ENCODE measurements at regions not wholly inside any gene's neighbourhood (a gene's known extent, or its start where the extent isn't known, plus 50 kb on each side); places are given as distances from the start of the nearest gene placed in this dataset.

GRCh38 chr7:155138204-155138603 is 68.1 kb downstream of the HTR5A start:
- no peaks in the 10 kb centered on the region for H3K9me3 Mint-ChIP-seq (ENCODE audit: low read depth)
- H3K27me3 Mint-ChIP-seq: peaks cover 17% of the 10 kb centered on the region
- H3K27ac Mint-ChIP-seq: no peak overlapping the region
- DNase-seq (no peak), ATAC-seq (no peak)
- CTCF ChIA-PET: no interaction called here
- H3K36me3 Mint-ChIP-seq: no peaks in the 10 kb centered on the region
- peaks cover 2% of the 10 kb centered on the region for H3K4me1 Mint-ChIP-seq
- no peak overlapping the region for H3K4me3 Mint-ChIP-seq

- no peak for ATAC-seq
- Mint-ChIP-seq H3K36me3 (no peaks in the 10 kb centered on the region), H3K27me3 (peaks cover 28% of the 10 kb centered on the region), H3K4me3 (no peak overlapping the region), H3K27ac (no peak overlapping the region), H3K9me3 (ENCODE audit: low read depth) (no peaks in the 10 kb centered on the region), H3K4me1 (peaks cover 2% of the 10 kb centered on the region)
- CTCF ChIA-PET: no interaction called here
- no peak for DNase-seq
Observed at GRCh38 chr7:155141562-155141961, 71.4 kb downstream of the HTR5A start.

GRCh38 chr7:155143381-155143780 is 73.3 kb downstream of the HTR5A start:
- Mint-ChIP-seq H3K27ac (no peak overlapping the region), H3K9me3 (ENCODE audit: low read depth) (no peaks in the 10 kb centered on the region), H3K27me3 (peaks cover 39% of the 10 kb centered on the region), H3K36me3 (no peaks in the 10 kb centered on the region), H3K4me3 (no peak overlapping the region), H3K4me1 (peaks cover 2% of the 10 kb centered on the region)
- CTCF ChIA-PET: interaction anchor here (0.7 kb wide), 1 partner anchor 202 kb away, joined by 4 read pairs; no protein-coding TSS in a partner anchor
- ATAC-seq: no peak
- DNase-seq: peak; percentile 11

GRCh38 chr7:155144371-155144770 is 74.2 kb downstream of the HTR5A start:
- H3K27me3 Mint-ChIP-seq: peaks cover 39% of the 10 kb centered on the region
- H3K27ac Mint-ChIP-seq: no peak overlapping the region
- CTCF ChIA-PET: no interaction called here
- no peak for ATAC-seq
- DNase-seq: no peak
- H3K9me3 Mint-ChIP-seq (ENCODE audit: low read depth): no peaks in the 10 kb centered on the region
- H3K36me3 Mint-ChIP-seq: no peaks in the 10 kb centered on the region
- H3K4me1 Mint-ChIP-seq: peaks cover 2% of the 10 kb centered on the region
- no peak overlapping the region for H3K4me3 Mint-ChIP-seq

GRCh38 chr7:155145477-155146255 is 75.5 kb downstream of the HTR5A start:
- H3K36me3 Mint-ChIP-seq: no peaks in the 10 kb centered on the region
- CTCF ChIA-PET: no interaction called here
- no peak for DNase-seq
- H3K9me3 Mint-ChIP-seq (ENCODE audit: low read depth): peaks cover 2% of the 10 kb centered on the region
- peaks cover 2% of the 10 kb centered on the region for H3K4me1 Mint-ChIP-seq
- peaks cover 41% of the 10 kb centered on the region for H3K27me3 Mint-ChIP-seq
- no peak for ATAC-seq
- no peak overlapping the region for H3K27ac Mint-ChIP-seq
- no peak overlapping the region for H3K4me3 Mint-ChIP-seq

- CTCF ChIA-PET: no interaction called here
- ATAC-seq: no peak
- H3K27ac Mint-ChIP-seq: no peak overlapping the region
- peaks cover 30% of the 10 kb centered on the region for H3K27me3 Mint-ChIP-seq
- H3K9me3 Mint-ChIP-seq (ENCODE audit: low read depth): peaks cover 2% of the 10 kb centered on the region
- DNase-seq: no peak
- H3K4me3 Mint-ChIP-seq: no peak overlapping the region
- H3K4me1 Mint-ChIP-seq: no peaks in the 10 kb centered on the region
- H3K36me3 Mint-ChIP-seq: no peaks in the 10 kb centered on the region
Observed at GRCh38 chr7:155147172-155147571, 77.0 kb downstream of the HTR5A start.

- Mint-ChIP-seq H3K27me3 (peaks cover 28% of the 10 kb centered on the region), H3K27ac (no peak overlapping the region), H3K4me1 (no peaks in the 10 kb centered on the region), H3K4me3 (no peak overlapping the region), H3K36me3 (no peaks in the 10 kb centered on the region), H3K9me3 (ENCODE audit: low read depth) (peaks cover 2% of the 10 kb centered on the region)
- no peak for DNase-seq
- no peak for ATAC-seq
- CTCF ChIA-PET: no interaction called here
Observed at GRCh38 chr7:155147624-155148023, 77.5 kb downstream of the HTR5A start.

- Mint-ChIP-seq H3K4me1 (no peaks in the 10 kb centered on the region), H3K27me3 (peaks cover 2% of the 10 kb centered on the region), H3K36me3 (no peaks in the 10 kb centered on the region), H3K27ac (no peak overlapping the region), H3K9me3 (ENCODE audit: low read depth) (peaks cover 2% of the 10 kb centered on the region), H3K4me3 (no peak overlapping the region)
- CTCF ChIA-PET: no interaction called here
- DNase-seq (peak; percentile 12), ATAC-seq (no peak)
Observed at GRCh38 chr7:155153676-155154075, 83.6 kb downstream of the HTR5A start.

GRCh38 chr7:155154586-155154985 is 84.5 kb downstream of the HTR5A start:
- H3K4me1 Mint-ChIP-seq: no peaks in the 10 kb centered on the region
- DNase-seq (no peak), ATAC-seq (no peak)
- no peak overlapping the region for H3K4me3 Mint-ChIP-seq
- CTCF ChIA-PET: no interaction called here
- H3K27me3 Mint-ChIP-seq: peaks cover 2% of the 10 kb centered on the region
- no peaks in the 10 kb centered on the region for H3K36me3 Mint-ChIP-seq
- H3K27ac Mint-ChIP-seq: no peak overlapping the region
- H3K9me3 Mint-ChIP-seq (ENCODE audit: low read depth): peaks cover 2% of the 10 kb centered on the region

- Mint-ChIP-seq H3K36me3 (no peaks in the 10 kb centered on the region), H3K27me3 (peaks cover 39% of the 10 kb centered on the region), H3K9me3 (ENCODE audit: low read depth) (no peaks in the 10 kb centered on the region), H3K27ac (no peak overlapping the region), H3K4me3 (no peak overlapping the region), H3K4me1 (peaks cover 7% of the 10 kb centered on the region)
- CTCF ChIA-PET: no interaction called here
- ATAC-seq (no peak), DNase-seq (peak; percentile 14)
Observed at GRCh38 chr7:155161690-155162089, 91.6 kb downstream of the HTR5A start.

- no peak overlapping the region for H3K27ac Mint-ChIP-seq
- DNase-seq (no peak), ATAC-seq (no peak)
- H3K36me3 Mint-ChIP-seq: no peaks in the 10 kb centered on the region
- H3K27me3 Mint-ChIP-seq: peaks cover 39% of the 10 kb centered on the region
- H3K9me3 Mint-ChIP-seq (ENCODE audit: low read depth): no peaks in the 10 kb centered on the region
- peaks cover 12% of the 10 kb centered on the region for H3K4me1 Mint-ChIP-seq
- CTCF ChIA-PET: no interaction called here
- no peak overlapping the region for H3K4me3 Mint-ChIP-seq
Observed at GRCh38 chr7:155162422-155162821, 92.3 kb downstream of the HTR5A start.

- no peak overlapping the region for H3K27ac Mint-ChIP-seq
- no peaks in the 10 kb centered on the region for H3K36me3 Mint-ChIP-seq
- H3K4me1 Mint-ChIP-seq: peaks cover 18% of the 10 kb centered on the region
- no peak overlapping the region for H3K4me3 Mint-ChIP-seq
- CTCF ChIA-PET: no interaction called here
- peaks cover 42% of the 10 kb centered on the region for H3K27me3 Mint-ChIP-seq
- DNase-seq (no peak), ATAC-seq (no peak)
- H3K9me3 Mint-ChIP-seq (ENCODE audit: low read depth): no peaks in the 10 kb centered on the region
Observed at GRCh38 chr7:155163696-155164095, 93.6 kb downstream of the HTR5A start.

GRCh38 chr7:155164316-155164715 is 94.2 kb downstream of the HTR5A start:
- DNase-seq (peak; percentile 33), ATAC-seq (no peak)
- peaks cover 18% of the 10 kb centered on the region for H3K4me1 Mint-ChIP-seq
- H3K9me3 Mint-ChIP-seq (ENCODE audit: low read depth): no peaks in the 10 kb centered on the region
- H3K4me3 Mint-ChIP-seq: no peak overlapping the region
- no peaks in the 10 kb centered on the region for H3K36me3 Mint-ChIP-seq
- peaks cover 45% of the 10 kb centered on the region for H3K27me3 Mint-ChIP-seq
- CTCF ChIA-PET: no interaction called here
- no peak overlapping the region for H3K27ac Mint-ChIP-seq

GRCh38 chr7:155166108-155166507 is 96.0 kb downstream of the HTR5A start:
- ATAC-seq (no peak), DNase-seq (peak; percentile 33)
- Mint-ChIP-seq H3K4me3 (no peak overlapping the region), H3K27me3 (peaks cover 46% of the 10 kb centered on the region), H3K36me3 (no peaks in the 10 kb centered on the region), H3K4me1 (peaks cover 18% of the 10 kb centered on the region), H3K27ac (peak overlapping the region; percentile 64), H3K9me3 (ENCODE audit: low read depth) (no peaks in the 10 kb centered on the region)
- CTCF ChIA-PET: no interaction called here

All from activated CD8-positive, alpha-beta memory T cell treated with anti-CD3 and anti-CD28 coated beads, Interleukin-2, amount 10 ng/mL, durations not matched to agents 7 days and 5 days (primary cell).